Fibroblast of the aortic adventitia (primary cell): ENCODE measurements at regions not wholly inside any gene's neighbourhood (a gene's known extent, or its start where the extent isn't known, plus 50 kb on each side); places are given as distances from the start of the nearest gene placed in this dataset.

Experiments used
- DNase-seq: peaks from one replicate; pipeline ENCODE4 v3.0.0-alpha.2; 2010; ENCODE audit warnings: low read depth
- H3K4me3 ChIP-seq: 2 replicates; pipeline ENCODE4 v1.5.1; 2011; ENCODE audit warnings: low read depth, mild to moderate bottlenecking, control low read depth, low read length, moderate library complexity
- TF ChIP-seq, protein P1 (sequence below): IDR thresholded peaks from 2 replicates; pipeline ENCODE4 v1.5.1; 2011; ENCODE audit warnings: mild to moderate bottlenecking, low read length, control low read depth, inconsistent platforms; ENCODE audit not compliant: insufficient read depth

DNA sequence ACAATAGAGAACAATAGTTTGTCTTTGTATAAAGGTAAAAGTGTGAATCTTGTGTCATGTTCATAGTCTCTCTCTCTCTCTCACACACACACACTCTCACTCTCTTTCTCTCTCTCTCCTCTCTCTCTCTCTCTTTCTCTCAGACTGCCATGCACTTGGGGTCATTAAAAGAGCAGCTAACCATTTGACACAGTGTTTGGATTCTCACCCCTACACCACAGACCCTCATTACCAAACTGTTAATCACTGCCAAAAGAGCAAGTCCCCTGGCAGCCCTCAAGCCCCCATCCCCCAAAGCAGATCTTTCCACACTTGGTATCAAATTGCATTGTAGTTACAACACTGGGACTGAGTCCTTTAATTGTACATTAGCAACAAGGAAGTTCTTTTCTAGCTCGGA is 305.8 kb upstream of the RSPO3 start:
- TF ChIP-seq, protein P1, sequence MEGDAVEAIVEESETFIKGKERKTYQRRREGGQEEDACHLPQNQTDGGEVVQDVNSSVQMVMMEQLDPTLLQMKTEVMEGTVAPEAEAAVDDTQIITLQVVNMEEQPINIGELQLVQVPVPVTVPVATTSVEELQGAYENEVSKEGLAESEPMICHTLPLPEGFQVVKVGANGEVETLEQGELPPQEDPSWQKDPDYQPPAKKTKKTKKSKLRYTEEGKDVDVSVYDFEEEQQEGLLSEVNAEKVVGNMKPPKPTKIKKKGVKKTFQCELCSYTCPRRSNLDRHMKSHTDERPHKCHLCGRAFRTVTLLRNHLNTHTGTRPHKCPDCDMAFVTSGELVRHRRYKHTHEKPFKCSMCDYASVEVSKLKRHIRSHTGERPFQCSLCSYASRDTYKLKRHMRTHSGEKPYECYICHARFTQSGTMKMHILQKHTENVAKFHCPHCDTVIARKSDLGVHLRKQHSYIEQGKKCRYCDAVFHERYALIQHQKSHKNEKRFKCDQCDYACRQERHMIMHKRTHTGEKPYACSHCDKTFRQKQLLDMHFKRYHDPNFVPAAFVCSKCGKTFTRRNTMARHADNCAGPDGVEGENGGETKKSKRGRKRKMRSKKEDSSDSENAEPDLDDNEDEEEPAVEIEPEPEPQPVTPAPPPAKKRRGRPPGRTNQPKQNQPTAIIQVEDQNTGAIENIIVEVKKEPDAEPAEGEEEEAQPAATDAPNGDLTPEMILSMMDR = no peak
- peak; percentile 45 for DNase-seq
- H3K4me3 ChIP-seq = no peak overlapping the region

DNA sequence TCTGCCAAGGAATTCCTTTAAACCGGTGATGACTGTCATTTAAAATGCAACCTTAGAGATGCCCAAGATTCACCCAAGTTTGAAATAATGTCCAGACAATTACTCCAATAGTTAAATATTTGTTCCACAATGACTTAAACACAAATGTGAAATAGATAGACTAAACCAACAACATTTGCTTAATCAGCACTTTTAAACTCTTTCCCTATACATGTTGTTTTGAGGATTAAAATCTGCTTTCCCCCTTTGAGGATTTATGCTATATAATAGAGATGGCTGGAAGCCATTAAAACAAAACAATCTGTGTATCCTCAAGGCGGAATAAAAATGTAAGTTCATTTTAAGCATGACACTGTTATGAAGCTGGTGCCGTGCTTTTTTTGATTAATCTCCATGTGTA is 297.8 kb upstream of the RSPO3 start:
- no peak overlapping the region for H3K4me3 ChIP-seq
- no peak for DNase-seq
- TF ChIP-seq, protein P1 = no peak

DNA sequence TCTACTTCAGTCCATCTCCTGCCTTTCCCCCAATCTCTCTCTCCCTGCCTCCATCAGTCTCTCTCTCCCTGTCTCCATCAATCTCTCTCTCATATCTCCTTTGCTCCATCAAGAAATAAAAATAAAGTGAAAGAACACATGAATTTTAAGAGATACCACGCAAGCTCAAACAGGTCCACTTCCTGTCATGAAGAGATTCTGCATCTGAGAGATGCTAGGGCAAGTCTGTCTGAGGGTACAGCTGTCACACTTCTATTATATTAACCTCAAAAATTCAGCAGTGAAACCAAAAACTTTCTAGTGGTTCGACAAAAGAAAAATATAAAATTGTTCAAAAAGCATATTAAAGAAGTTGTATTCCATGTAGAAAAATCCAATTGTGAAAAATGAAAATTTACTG is 296.8 kb upstream of the RSPO3 start:
- no peak overlapping the region for H3K4me3 ChIP-seq
- no peak for DNase-seq
- TF ChIP-seq, protein P1 = no peak

DNA sequence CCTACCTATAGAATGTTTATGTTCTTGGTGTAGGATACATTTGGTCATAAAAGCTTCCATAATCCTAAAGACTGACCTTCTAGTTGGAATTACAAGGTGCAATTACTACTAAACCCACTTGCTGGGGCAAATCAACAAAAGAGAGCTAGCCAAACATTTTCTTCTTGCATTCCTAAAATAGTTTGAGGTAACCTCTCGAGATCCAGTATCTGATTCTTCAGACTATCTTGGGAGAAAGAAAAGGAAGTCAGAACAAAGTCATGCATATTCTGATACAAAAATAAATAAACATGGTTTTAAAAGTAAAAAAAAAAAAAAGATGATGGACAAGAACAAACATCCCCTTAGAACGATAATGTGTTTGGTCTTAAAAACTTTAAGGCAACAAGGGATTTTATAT is 294.2 kb upstream of the RSPO3 start:
- DNase-seq = peak; percentile 10
- TF ChIP-seq, protein P1 = no peak

DNA sequence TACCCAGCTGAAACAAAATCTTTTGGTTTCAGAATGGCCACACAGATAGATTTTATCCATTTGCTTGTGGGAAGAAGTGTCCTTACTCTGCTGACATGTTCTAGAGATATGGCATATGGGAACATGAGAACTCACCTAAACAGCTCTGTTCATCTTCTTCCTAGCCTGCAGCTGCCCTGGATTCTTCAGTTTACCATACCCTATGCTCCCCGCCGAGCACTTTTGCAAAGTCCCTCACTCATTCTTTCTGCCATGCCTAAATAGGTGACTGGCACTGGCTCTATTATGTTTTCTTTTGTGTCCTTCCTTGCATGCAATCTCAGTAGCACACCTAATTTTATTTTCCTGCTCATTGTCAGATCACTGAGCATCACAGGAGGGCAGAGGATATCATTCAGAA is 293.7 kb upstream of the RSPO3 start:
- DNase-seq = no peak
- TF ChIP-seq, protein P1 = no peak
- no peak overlapping the region for H3K4me3 ChIP-seq

More for the DNA sequence above, 294.2 kb upstream of the RSPO3 start:
- no peak overlapping the region for H3K4me3 ChIP-seq

DNA sequence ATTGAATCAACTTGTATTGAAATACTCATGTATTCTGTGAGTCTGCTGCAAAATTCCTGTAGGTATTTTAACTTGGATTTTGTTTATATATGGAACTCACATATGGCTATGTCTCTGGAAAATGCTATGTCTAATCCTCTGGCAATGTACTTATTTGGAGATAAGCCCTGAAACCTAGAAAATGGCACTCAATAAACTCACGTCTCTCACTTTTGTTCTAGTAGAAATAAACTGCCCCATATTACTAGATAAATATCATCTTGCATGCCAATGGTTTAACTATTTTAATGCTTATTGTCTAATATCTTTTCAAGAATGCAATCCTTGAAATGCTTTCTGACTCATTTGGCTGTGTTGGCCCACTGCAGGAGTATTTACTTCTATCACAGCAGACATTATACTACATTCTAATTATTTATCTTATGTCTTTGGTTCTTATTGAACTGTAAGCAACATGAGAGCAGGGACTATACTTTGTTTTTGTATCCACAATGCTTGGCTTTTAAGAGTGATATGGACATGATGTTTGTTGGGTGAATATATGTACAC is 292.2 kb upstream of the RSPO3 start:
- H3K4me3 ChIP-seq = no peak overlapping the region
- TF ChIP-seq, protein P1 = no peak
- DNase-seq = peak; percentile 44

DNA sequence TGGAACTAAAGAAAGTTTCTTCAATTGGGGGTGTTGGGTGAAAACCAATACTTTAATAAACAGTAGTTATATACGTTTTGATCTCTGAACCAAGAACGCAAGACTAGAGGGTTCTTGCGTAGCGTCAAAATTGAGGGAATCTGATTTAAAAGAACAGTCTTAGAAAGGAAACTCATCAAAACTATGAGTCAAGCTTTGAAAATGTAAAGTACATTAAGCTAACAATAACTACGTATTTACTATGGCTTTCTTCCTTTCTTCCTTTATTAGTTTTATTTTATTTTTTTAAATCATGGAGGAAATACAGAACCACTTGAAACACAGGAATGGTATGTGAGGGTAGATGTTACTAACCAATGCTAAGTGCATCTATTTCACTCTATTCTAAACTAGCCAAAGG is 287.0 kb upstream of the RSPO3 start:
- no peak for DNase-seq
- TF ChIP-seq, protein P1 = no peak
- H3K4me3 ChIP-seq = no peak overlapping the region
